Stomach (tissue), 6 donors: ENCODE measurements at regions not wholly inside any gene's neighbourhood (a gene's known extent, or its start where the extent isn't known, plus 50 kb on each side); places are given as distances from the start of the nearest gene placed in this dataset.

Experiments used
- DNase-seq, 2 donors: peaks; one replicate each; pipeline versions ENCODE4 v3.0.0 to v3.0.0-alpha.2; 2013 to 2019
- H3K27ac ChIP-seq, 5 donors: fragments of 200-600 bp in 4 of 5; sonication (generic) in 4 of 5; one replicate each; pipeline ENCODE4 v1.5.1; 2013 to 2019; ENCODE audit warnings: mild to moderate bottlenecking in 1 of 5, moderate library complexity in 1 of 5
- H3K27me3 ChIP-seq, 3 donors: fragments of 200-600 bp; sonication (generic); one replicate each; pipeline ENCODE4 v1.5.1; 2017 to 2019; ENCODE audit warnings: mixed run types in 1 of 3
- H3K36me3 ChIP-seq, 4 donors: fragments of 200-600 bp; sonication (generic); 1 replicate in 3 of 4; 2 replicates in 1 of 4; pipeline ENCODE4 v1.5.1; 2016 to 2019
- H3K4me1 ChIP-seq, 4 donors: fragments of 200-600 bp; sonication (generic); one replicate each; pipeline ENCODE4 v1.5.1; 2016 to 2019
- H3K4me3 ChIP-seq, 4 donors: fragments of 200-600 bp; sonication (generic) in 3 of 4; one replicate each; pipeline ENCODE4 v1.5.1; 2016 to 2019; ENCODE audit warnings: mild to moderate bottlenecking in 1 of 4
- H3K9me3 ChIP-seq, 4 donors: fragments of 200-600 bp; sonication (generic); one replicate each; pipeline ENCODE4 v1.5.1; 2016 to 2019
- EP300 ChIP-seq: sonication (generic); formaldehyde crosslinking; IDR thresholded peaks from one replicate; pipeline ENCODE4 v1.6.1; 2017; ENCODE audit warnings: antibody characterized with exemption
- POLR2A ChIP-seq, 4 donors: fragments of 450-650 bp; IDR thresholded peaks; one replicate each; pipeline ENCODE4 v1.6.1; 2016; ENCODE audit warnings: antibody characterized with exemption in 4 of 4, control low read depth in 2 of 4, mild to moderate bottlenecking in 1 of 4, moderate library complexity in 1 of 4
- POLR2AphosphoS5 ChIP-seq, 3 donors: sonication (generic); formaldehyde crosslinking; IDR thresholded peaks; one replicate each; pipeline ENCODE4 v1.6.1; 2016; ENCODE audit warnings: antibody characterized with exemption in 3 of 3
- intact Hi-C: fragments of 100-400 bp; cut with DNase I; formaldehyde crosslinking; loops from one replicate; pipeline ENCODE4 v1.15.1; 2023; ENCODE audit warnings: low total_unique reads
- TF ChIP-seq, protein P1 (sequence below), 7 experiments: fragments of 450-650 bp in 4 of 7; fragments of 200-600 bp in 3 of 7; sonication (generic) in 3 of 7; IDR thresholded peaks; one replicate each; pipeline ENCODE4 v1.5.1; 2016 to 2019; ENCODE audit warnings: antibody characterized with exemption in 7 of 7, control low read depth in 2 of 7, mild to moderate bottlenecking in 1 of 7
- donor health status: Bipolar disorder and iron deficiency.

DNA sequence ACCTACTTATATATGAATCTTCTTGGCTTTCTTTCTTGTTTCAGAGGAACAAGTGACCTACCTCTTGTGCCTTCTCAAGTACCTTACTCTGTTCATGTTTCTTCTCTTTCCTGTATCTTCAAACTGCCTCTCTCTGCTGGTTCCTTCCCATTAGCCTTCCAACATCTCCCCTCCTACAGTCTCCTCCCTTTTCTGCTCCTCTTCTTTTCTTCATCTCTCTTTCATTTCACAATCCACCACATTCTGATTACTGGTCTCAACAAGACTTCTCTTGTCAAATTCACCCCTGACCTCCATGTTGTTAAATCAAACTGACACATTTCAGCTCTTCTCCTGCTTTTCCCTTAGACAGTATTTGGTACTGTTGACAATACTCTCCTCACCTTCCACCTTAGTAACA, 95.6 kb downstream of the BRMS1L start:
- Histone ChIP-seq H3K27ac (no peak overlapping the region), H3K4me1 (no peaks in the 10 kb centered on the region), H3K4me3 (no peak overlapping the region), H3K9me3 (peaks cover 0 to 3% (median 0%) of the 10 kb centered on the region in 4 donors), H3K27me3 (no peaks in the 10 kb centered on the region), H3K36me3 (no peaks in the 10 kb centered on the region)
- intact Hi-C loops: no loop called here
- no peak for TF ChIP-seq POLR2A (IDR thresholded peaks at IDR 0.05)
- TF ChIP-seq EP300: no peak
- TF ChIP-seq, protein P1, sequence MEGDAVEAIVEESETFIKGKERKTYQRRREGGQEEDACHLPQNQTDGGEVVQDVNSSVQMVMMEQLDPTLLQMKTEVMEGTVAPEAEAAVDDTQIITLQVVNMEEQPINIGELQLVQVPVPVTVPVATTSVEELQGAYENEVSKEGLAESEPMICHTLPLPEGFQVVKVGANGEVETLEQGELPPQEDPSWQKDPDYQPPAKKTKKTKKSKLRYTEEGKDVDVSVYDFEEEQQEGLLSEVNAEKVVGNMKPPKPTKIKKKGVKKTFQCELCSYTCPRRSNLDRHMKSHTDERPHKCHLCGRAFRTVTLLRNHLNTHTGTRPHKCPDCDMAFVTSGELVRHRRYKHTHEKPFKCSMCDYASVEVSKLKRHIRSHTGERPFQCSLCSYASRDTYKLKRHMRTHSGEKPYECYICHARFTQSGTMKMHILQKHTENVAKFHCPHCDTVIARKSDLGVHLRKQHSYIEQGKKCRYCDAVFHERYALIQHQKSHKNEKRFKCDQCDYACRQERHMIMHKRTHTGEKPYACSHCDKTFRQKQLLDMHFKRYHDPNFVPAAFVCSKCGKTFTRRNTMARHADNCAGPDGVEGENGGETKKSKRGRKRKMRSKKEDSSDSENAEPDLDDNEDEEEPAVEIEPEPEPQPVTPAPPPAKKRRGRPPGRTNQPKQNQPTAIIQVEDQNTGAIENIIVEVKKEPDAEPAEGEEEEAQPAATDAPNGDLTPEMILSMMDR (IDR thresholded peaks at IDR 0.05): no peak
- no peak for TF ChIP-seq POLR2AphosphoS5 (IDR thresholded peaks at IDR 0.05)
- no peak for DNase-seq
